ENCODE measurements at regions not wholly inside any gene's neighbourhood (a gene's known extent, or its start where the extent isn't known, plus 50 kb on each side); places are given as distances from the start of the nearest gene placed in this dataset.

- DNase-seq: no peak
- Histone ChIP-seq H3K4me1 (ENCODE audit: insufficient read depth, low read length) (no peaks in the 10 kb centered on the region), H3K27ac (ENCODE audit: low read depth in 1 of 2, low read length in 2 of 2) (no peak overlapping the region), H3K4me3 (ENCODE audit: low read length) (no peak overlapping the region), H3K9me3 (ENCODE audit: control insufficient read depth in 1 of 2, insufficient read depth in 1 of 2, low read length in 2 of 2) (no peaks in the 10 kb centered on the region), H3K27me3 (ENCODE audit: control insufficient read depth in 1 of 2, insufficient read depth in 2 of 2, low read length in 2 of 2) (no peaks in the 10 kb centered on the region), H3K36me3 (ENCODE audit: insufficient read depth, low read length) (no peaks in the 10 kb centered on the region)
- no peak overlapping the region for H3K27ac Mint-ChIP-seq
- H3K27me3 Mint-ChIP-seq: peaks cover 5% of the 10 kb centered on the region
- ChIA-PET CTCF (no interaction called here), POLR2A (no interaction called here)
- H3K36me3 Mint-ChIP-seq (ENCODE audit: low read depth): no peaks in the 10 kb centered on the region
- TF ChIP-seq CTCF (IDR thresholded peaks at IDR 0.05): no peak
- no peaks in the 10 kb centered on the region for H3K4me1 Mint-ChIP-seq (ENCODE audit: low read depth)
- H3K4me3 Mint-ChIP-seq: no peak overlapping the region
- ATAC-seq (ENCODE audit: poor library complexity): no peak
- intact Hi-C loops (cut with DNase I, micrococcal nuclease): no loop called here
- H3K9me3 Mint-ChIP-seq: no peaks in the 10 kb centered on the region
Measured at GRCh38 chr11:30131535-30131934, 99.3 kb upstream of the FSHB start.

- no peak for DNase-seq
- intact Hi-C loops (cut with DNase I, micrococcal nuclease): no loop called here
- Mint-ChIP-seq H3K4me3 (no peak overlapping the region), H3K4me1 (ENCODE audit: low read depth) (no peaks in the 10 kb centered on the region), H3K27me3 (peaks cover 2% of the 10 kb centered on the region), H3K27ac (no peak overlapping the region), H3K36me3 (ENCODE audit: low read depth) (no peaks in the 10 kb centered on the region), H3K9me3 (no peaks in the 10 kb centered on the region)
- H3K9me3 ChIP-seq (ENCODE audit: control insufficient read depth in 1 of 2, insufficient read depth in 1 of 2, low read length in 2 of 2): no peaks in the 10 kb centered on the region
- no peak for TF ChIP-seq CTCF (IDR thresholded peaks at IDR 0.05)
- no peak for ATAC-seq (ENCODE audit: poor library complexity)
- ChIA-PET POLR2A (no interaction called here), CTCF (no interaction called here)
- H3K27ac ChIP-seq (ENCODE audit: low read depth in 1 of 2, low read length in 2 of 2): no peak overlapping the region
- H3K27me3 ChIP-seq (ENCODE audit: control insufficient read depth in 1 of 2, insufficient read depth in 2 of 2, low read length in 2 of 2): no peaks in the 10 kb centered on the region
- H3K4me1 ChIP-seq (ENCODE audit: insufficient read depth, low read length): no peaks in the 10 kb centered on the region
- H3K4me3 ChIP-seq (ENCODE audit: low read length): no peak overlapping the region
- H3K36me3 ChIP-seq (ENCODE audit: insufficient read depth, low read length): no peaks in the 10 kb centered on the region
Measured at GRCh38 chr11:30133281-30133680, 97.5 kb upstream of the FSHB start.

- H3K27me3 Mint-ChIP-seq: peaks cover 6% of the 10 kb centered on the region
- H3K9me3 Mint-ChIP-seq: no peaks in the 10 kb centered on the region
- no peak overlapping the region for H3K27ac Mint-ChIP-seq
- H3K27me3 ChIP-seq (ENCODE audit: control insufficient read depth in 1 of 2, insufficient read depth in 2 of 2, low read length in 2 of 2): no peaks in the 10 kb centered on the region
- no peaks in the 10 kb centered on the region for H3K4me1 ChIP-seq (ENCODE audit: insufficient read depth, low read length)
- H3K4me1 Mint-ChIP-seq (ENCODE audit: low read depth): no peaks in the 10 kb centered on the region
- ATAC-seq (ENCODE audit: poor library complexity) (no peak), DNase-seq (peak in 3 of 14 experiments; percentile 13 to 21 (median 15))
- CTCF ChIA-PET: interaction anchor here (1.7 kb wide), 1 partner anchor 9 kb away, joined by 3 read pairs; no protein-coding TSS in a partner anchor
- no peaks in the 10 kb centered on the region for H3K36me3 Mint-ChIP-seq (ENCODE audit: low read depth)
- TF ChIP-seq CTCF (IDR thresholded peaks at IDR 0.05): peak; percentile 69
- no peaks in the 10 kb centered on the region for H3K36me3 ChIP-seq (ENCODE audit: insufficient read depth, low read length)
- POLR2A ChIA-PET: no interaction called here
- intact Hi-C loops (cut with DNase I, micrococcal nuclease): no loop called here
- H3K4me3 ChIP-seq (ENCODE audit: low read length): no peak overlapping the region
- H3K4me3 Mint-ChIP-seq: no peak overlapping the region
- H3K9me3 ChIP-seq (ENCODE audit: control insufficient read depth in 1 of 2, insufficient read depth in 1 of 2, low read length in 2 of 2): no peaks in the 10 kb centered on the region
- H3K27ac ChIP-seq (ENCODE audit: low read depth in 1 of 2, low read length in 2 of 2): no peak overlapping the region
Measured at GRCh38 chr11:30143098-30143705, 87.6 kb upstream of the FSHB start.
